ENCODE measurements at regions not wholly inside any gene's neighbourhood (a gene's known extent, or its start where the extent isn't known, plus 50 kb on each side); places are given as distances from the start of the nearest gene placed in this dataset.

GRCh38 chr1:229717786-229718576, 91.9 kb downstream of the URB2 start:
- Histone ChIP-seq H3K27ac (ENCODE audit: low read depth in 2 of 2, low read length in 1 of 2) (no peak overlapping the region), H3K9ac (no peak overlapping the region), H3K9me3 (no peaks in the 10 kb centered on the region), H2AFZ (ENCODE audit: low read depth) (no peak overlapping the region), H3F3A (replicated peaks; ENCODE audit: insufficient read depth) (no peaks in the 10 kb centered on the region), H3K36me3 (replicated peaks in 1 of 2; ENCODE audit: control insufficient read depth in 1 of 2, insufficient read depth in 2 of 2, low read length in 1 of 2) (no peaks in the 10 kb centered on the region), H3K9me2 (no peaks in the 10 kb centered on the region), H3K27me3 (ENCODE audit: insufficient read depth) (no peaks in the 10 kb centered on the region), H4K20me1 (ENCODE audit: insufficient read depth) (no peaks in the 10 kb centered on the region), H3K79me2 (ENCODE audit: insufficient read depth) (no peaks in the 10 kb centered on the region), H3K4me1 (ENCODE audit: control insufficient read depth in 1 of 2, insufficient read depth in 2 of 2, low read depth in 1 of 2, low read length in 1 of 2) (no peaks in the 10 kb centered on the region), H3K4me2 (no peak overlapping the region), H3K4me3 (ENCODE audit: low read depth in 2 of 2, low read length in 1 of 2) (no peak overlapping the region; a peak in 1 of 4 replicates)
- no peak for DNase-seq
- TF ChIP-seq EP300 (IDR thresholded peaks at IDR 0.05; ENCODE audit: borderline replicate concordance in 1 of 2, low read depth in 1 of 2, low read length in 1 of 2) (no peak), POLR2AphosphoS5 (IDR thresholded peaks at IDR 0.05; ENCODE audit: low read depth, low read length) (no peak), SMC3 (IDR thresholded peaks at IDR 0.05; ENCODE audit: low read depth, low read length) (no peak), FOSL2 (IDR thresholded peaks at IDR 0.05; ENCODE audit: borderline replicate concordance, low read depth) (no peak), PBX3 (IDR thresholded peaks at IDR 0.05) (no peak), EZH2phosphoT487 (IDR thresholded peaks at IDR 0.05; ENCODE audit: borderline replicate concordance, low read depth) (no peak), SIN3A (IDR thresholded peaks at IDR 0.05; ENCODE audit: borderline replicate concordance, low read depth, low read length) (no peak), TCF12 (IDR thresholded peaks at IDR 0.05) (no peak), RFX5 (IDR thresholded peaks at IDR 0.05; ENCODE audit: low read length) (no peak), GABPA (IDR thresholded peaks at IDR 0.05; ENCODE audit: low read depth) (no peak), MXI1 (IDR thresholded peaks at IDR 0.05; ENCODE audit: low read depth, low read length) (no peak), ELF1 (IDR thresholded peaks at IDR 0.05) (no peak), TEAD4 (IDR thresholded peaks at IDR 0.05; ENCODE audit: borderline replicate concordance, insufficient read depth) (no peak), USF1 (IDR thresholded peaks at IDR 0.05; ENCODE audit: borderline replicate concordance, low read depth) (no peak), JUND (IDR thresholded peaks at IDR 0.05) (no peak)
- TF ChIP-seq, protein P1, sequence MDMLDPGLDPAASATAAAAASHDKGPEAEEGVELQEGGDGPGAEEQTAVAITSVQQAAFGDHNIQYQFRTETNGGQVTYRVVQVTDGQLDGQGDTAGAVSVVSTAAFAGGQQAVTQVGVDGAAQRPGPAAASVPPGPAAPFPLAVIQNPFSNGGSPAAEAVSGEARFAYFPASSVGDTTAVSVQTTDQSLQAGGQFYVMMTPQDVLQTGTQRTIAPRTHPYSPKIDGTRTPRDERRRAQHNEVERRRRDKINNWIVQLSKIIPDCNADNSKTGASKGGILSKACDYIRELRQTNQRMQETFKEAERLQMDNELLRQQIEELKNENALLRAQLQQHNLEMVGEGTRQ (IDR thresholded peaks at IDR 0.05; ENCODE audit: borderline replicate concordance, low read depth, low read length) = no peak
- TF ChIP-seq, protein P2, sequence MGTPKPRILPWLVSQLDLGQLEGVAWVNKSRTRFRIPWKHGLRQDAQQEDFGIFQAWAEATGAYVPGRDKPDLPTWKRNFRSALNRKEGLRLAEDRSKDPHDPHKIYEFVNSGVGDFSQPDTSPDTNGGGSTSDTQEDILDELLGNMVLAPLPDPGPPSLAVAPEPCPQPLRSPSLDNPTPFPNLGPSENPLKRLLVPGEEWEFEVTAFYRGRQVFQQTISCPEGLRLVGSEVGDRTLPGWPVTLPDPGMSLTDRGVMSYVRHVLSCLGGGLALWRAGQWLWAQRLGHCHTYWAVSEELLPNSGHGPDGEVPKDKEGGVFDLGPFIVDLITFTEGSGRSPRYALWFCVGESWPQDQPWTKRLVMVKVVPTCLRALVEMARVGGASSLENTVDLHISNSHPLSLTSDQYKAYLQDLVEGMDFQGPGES (IDR thresholded peaks at IDR 0.05; ENCODE audit: low read depth, low read length) = no peak
- POLR2A ChIA-PET = no interaction called here
- CTCF ChIA-PET = interaction anchor here (0.7 kb wide), 1 partner anchor 57 kb away, joined by 4 read pairs; no protein-coding TSS in a partner anchor
- 57% methylated on average over 7 of the region's 7 CpGs for WGBS (ENCODE audit: low lambda C conversion rate)

Measured in SK-N-SH (cell line).